ENCODE measurements at regions not wholly inside any gene's neighbourhood (a gene's known extent, or its start where the extent isn't known, plus 50 kb on each side); places are given as distances from the start of the nearest gene placed in this dataset.

DNA sequence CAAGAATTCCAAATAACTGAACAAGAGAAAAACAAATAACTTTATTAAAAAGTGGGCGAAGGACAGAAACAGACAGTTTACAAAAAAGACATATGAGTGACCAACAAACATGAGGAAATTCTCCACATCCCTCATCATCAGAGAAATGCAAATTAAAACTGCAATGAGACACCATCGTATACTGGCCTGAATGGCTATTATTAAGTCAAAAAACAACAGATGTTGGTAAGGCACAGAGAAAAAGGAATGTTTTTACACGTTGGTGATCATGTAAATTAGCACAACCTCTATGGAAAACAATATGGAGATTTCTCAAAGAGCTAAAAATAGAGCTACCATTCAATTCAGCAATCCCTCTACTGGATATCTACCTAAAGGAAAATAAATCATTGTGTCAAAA is 1260.4 kb upstream of the ALCAM start:
- no peaks in the 10 kb centered on the region for H3K9me3 ChIP-seq
- intact Hi-C loops (cut with DNase I, micrococcal nuclease), result no loop called here
- ATAC-seq (no peak), DNase-seq (no peak)
- no peaks in the 10 kb centered on the region for H3K36me3 ChIP-seq (ENCODE audit: low read depth)
- H3K4me3 ChIP-seq, result no peak overlapping the region
- H3K4me1 ChIP-seq (ENCODE audit: low read depth), result no peaks in the 10 kb centered on the region
- TF ChIP-seq, protein P1, sequence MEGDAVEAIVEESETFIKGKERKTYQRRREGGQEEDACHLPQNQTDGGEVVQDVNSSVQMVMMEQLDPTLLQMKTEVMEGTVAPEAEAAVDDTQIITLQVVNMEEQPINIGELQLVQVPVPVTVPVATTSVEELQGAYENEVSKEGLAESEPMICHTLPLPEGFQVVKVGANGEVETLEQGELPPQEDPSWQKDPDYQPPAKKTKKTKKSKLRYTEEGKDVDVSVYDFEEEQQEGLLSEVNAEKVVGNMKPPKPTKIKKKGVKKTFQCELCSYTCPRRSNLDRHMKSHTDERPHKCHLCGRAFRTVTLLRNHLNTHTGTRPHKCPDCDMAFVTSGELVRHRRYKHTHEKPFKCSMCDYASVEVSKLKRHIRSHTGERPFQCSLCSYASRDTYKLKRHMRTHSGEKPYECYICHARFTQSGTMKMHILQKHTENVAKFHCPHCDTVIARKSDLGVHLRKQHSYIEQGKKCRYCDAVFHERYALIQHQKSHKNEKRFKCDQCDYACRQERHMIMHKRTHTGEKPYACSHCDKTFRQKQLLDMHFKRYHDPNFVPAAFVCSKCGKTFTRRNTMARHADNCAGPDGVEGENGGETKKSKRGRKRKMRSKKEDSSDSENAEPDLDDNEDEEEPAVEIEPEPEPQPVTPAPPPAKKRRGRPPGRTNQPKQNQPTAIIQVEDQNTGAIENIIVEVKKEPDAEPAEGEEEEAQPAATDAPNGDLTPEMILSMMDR (IDR thresholded peaks at IDR 0.05), result no peak

- no peak overlapping the region for H3K4me3 ChIP-seq
- TF ChIP-seq, protein P1 (IDR thresholded peaks at IDR 0.05), result no peak
These were observed 1258.2 kb upstream of the ALCAM start for GRCh38 chr3:104108522-104108921.

DNA sequence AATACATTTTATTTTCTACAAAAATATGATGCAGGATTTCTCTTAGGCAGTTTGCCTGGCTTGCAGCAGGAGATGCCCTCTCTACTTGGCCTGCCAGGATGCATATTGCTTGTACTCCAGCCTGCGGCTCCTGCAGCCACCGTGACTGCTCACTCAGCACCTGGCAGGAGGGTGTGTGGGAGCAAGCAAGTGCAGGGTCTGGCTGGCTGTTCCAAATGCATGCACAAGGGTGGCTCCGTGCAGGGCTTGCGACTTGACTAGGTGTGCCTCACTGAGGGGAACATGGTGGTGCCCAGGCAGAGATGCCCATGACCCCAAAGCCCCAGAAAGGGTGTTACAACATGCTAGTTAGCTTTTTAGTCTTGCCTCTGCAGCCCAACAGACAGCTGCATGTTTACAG is 1240.2 kb upstream of the ALCAM start:
- intact Hi-C loops (cut with DNase I, micrococcal nuclease), result no loop called here
- no peak for ATAC-seq
- Histone ChIP-seq H3K4me3 (no peak overlapping the region), H3K9me3 (no peaks in the 10 kb centered on the region), H3K36me3 (ENCODE audit: low read depth) (no peaks in the 10 kb centered on the region), H3K4me1 (ENCODE audit: low read depth) (no peaks in the 10 kb centered on the region)
- TF ChIP-seq, protein P1 (IDR thresholded peaks at IDR 0.05), result no peak
- DNase-seq, result no peak

More at GRCh38 chr3:104108522-104108921, 1258.2 kb upstream of the ALCAM start:
- intact Hi-C loops (cut with DNase I, micrococcal nuclease), result no loop called here
- no peaks in the 10 kb centered on the region for H3K4me1 ChIP-seq (ENCODE audit: low read depth)
- no peak for DNase-seq
- peaks cover 2% of the 10 kb centered on the region for H3K9me3 ChIP-seq
- ATAC-seq, result no peak
- no peaks in the 10 kb centered on the region for H3K36me3 ChIP-seq (ENCODE audit: low read depth)

DNA sequence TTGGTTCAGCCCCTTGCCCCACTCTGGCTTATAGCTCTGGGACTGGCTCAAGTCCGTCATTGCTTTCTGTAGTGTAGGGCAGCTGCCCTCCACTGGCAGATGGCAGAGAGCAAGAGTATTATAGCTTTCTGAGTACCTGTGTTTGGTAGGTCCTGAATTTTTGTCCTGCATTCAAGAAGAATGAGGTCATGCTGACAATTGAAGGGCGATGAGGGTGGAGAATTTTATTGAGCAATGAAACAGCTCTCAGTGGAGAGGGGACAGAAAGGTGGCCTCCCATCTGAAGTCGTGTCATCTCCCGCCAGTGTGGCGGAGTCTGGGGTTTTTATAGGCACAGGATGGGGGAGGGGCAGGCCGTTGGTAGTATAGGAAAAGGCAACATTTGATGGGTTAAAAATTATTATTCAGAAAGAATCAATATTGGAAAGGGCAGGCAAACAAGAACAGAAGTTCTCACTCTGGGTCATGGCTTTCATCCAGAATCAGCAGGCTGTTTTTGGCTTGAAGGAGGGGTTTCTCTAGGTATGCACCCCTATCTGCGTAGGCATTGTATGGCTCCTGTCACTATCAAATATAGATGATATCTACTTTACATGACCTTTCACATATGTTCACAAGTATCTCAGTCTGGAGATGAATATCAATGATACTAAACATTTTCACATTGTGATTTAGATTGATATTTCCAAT is 1239.7 kb upstream of the ALCAM start:
- intact Hi-C loops (cut with DNase I, micrococcal nuclease), result no loop called here
- H3K9me3 ChIP-seq, result no peaks in the 10 kb centered on the region
- no peaks in the 10 kb centered on the region for H3K4me1 ChIP-seq (ENCODE audit: low read depth)
- DNase-seq (no peak), ATAC-seq (no peak)
- TF ChIP-seq, protein P1 (IDR thresholded peaks at IDR 0.05), result no peak
- H3K36me3 ChIP-seq (ENCODE audit: low read depth), result no peaks in the 10 kb centered on the region
- no peak overlapping the region for H3K4me3 ChIP-seq

GRCh38 chr3:104127830-104128229 is 1238.9 kb upstream of the ALCAM start:
- Histone ChIP-seq H3K36me3 (ENCODE audit: low read depth) (no peaks in the 10 kb centered on the region), H3K4me3 (no peak overlapping the region), H3K4me1 (ENCODE audit: low read depth) (no peaks in the 10 kb centered on the region), H3K9me3 (no peaks in the 10 kb centered on the region)
- TF ChIP-seq, protein P1 (IDR thresholded peaks at IDR 0.05), result no peak
- intact Hi-C loops (cut with DNase I, micrococcal nuclease), result no loop called here
- DNase-seq (no peak), ATAC-seq (no peak)
